NCI-H2107 (cell line): ENCODE measurements at regions not wholly inside any gene's neighbourhood (a gene's known extent, or its start where the extent isn't known, plus 50 kb on each side); places are given as distances from the start of the nearest gene placed in this dataset.
"Not testable (repeated sequence)": the region's sequence is repeated elsewhere in the genome, so short reads cannot be mapped to it uniquely, and the experiment has no call there.

ENCODE experiments used
- DNase-seq: peaks from one replicate; lab custom pipeline; 2025; lab: John Stamatoyannopoulos, UW

GRCh38 chr3:145578471-145578870 lies 582.5 kb downstream of the PLOD2 start:
- DNase-seq = no peak

- DNase-seq = no peak
These were observed 579.3 kb downstream of the PLOD2 start for GRCh38 chr3:145581694-145582093.

GRCh38 chr3:145604851-145605250 lies 556.1 kb downstream of the PLOD2 start:
- DNase-seq = no peak

- DNase-seq = no peak
These were observed 541.0 kb downstream of the PLOD2 start for GRCh38 chr3:145620002-145620401.

GRCh38 chr3:145620486-145620885 lies 540.5 kb downstream of the PLOD2 start:
- DNase-seq = no peak

DNA sequence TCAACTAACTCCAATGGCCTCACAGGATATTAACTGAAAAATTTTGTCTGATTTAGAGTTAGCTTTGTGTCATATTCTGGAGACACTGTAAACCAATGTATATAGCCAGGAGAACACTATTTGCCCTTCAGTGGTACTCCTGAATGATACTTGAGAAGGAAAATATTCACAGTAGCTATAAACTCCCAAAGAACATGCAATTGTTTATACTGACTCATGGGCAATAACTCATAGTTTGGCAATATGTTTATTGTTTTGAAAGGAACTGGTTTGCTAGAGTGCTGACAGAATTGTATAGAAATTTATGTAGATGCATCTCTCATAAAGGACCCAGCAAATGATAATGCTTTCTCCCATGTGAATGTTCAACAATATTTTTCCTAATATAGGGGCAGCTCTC lies 537.6 kb downstream of the PLOD2 start:
- DNase-seq = no peak

DNA sequence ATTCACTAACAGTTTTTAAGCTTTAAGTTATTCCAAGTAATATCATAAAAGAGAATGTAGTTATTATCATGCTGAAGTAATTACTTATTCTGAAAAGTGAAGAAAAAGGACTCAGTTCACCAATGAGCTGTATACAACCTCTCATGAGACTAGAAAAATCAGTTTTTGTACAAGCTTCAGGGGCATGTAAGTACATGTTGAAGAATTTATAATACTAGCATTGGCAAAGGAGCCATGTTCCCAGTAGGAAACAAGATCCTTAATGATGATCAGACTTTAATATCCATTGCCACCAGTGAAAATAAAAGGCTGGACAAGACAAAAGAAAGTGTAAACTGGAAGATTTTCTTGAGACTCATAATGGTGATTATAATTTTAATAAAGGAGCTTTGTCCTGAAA lies 532.8 kb downstream of the PLOD2 start:
- DNase-seq = no peak

GRCh38 chr3:145637105-145637504 lies 523.9 kb downstream of the PLOD2 start:
- no peak for DNase-seq

GRCh38 chr3:145639003-145639606 lies 521.9 kb downstream of the PLOD2 start:
- DNase-seq = no peak

DNA sequence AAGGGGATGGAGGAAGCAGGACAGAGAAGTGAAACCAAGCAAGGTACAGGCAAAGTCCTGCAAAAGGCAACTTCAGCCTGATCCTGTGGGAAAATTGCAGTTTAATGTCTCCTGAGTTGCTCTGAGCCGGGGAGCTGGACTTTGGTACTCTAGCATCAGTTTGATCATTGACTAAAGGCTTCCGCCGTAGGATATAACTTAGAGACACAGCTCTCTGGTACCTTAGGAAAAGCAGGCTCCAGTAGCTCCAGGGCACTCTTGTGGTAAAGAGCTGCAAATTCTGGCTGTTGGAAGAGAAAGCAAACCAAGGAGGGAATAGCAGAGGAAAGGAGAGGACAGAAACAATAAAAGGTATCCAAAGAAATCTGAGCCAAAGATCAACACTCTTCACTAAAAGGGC lies 521.1 kb downstream of the PLOD2 start:
- DNase-seq = no peak

- no peak for DNase-seq
These were observed 512.6 kb downstream of the PLOD2 start for GRCh38 chr3:145648396-145648795.

- DNase-seq = no peak
These were observed 511.6 kb downstream of the PLOD2 start for GRCh38 chr3:145649368-145649887.

- DNase-seq = no peak
These were observed 510.8 kb downstream of the PLOD2 start for GRCh38 chr3:145650170-145650569.

DNA sequence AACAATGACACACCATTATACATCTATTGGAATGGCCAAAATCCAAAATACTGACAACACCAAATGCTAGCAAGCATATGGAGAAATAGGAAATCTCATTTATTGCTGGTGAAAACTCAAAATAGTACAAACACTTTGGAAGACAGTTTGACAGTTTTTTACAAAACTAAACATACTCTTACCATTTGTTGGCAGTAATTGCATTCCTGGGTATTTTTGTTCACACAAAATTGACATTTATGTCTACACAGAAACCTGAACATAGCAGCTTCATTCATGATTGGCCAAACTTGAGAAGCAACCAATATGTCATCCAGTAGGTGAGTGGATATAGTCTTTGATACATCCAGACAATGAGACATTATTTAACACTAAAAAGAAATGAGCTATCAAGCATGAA lies 489.9 kb downstream of the PLOD2 start:
- DNase-seq = no peak

DNA sequence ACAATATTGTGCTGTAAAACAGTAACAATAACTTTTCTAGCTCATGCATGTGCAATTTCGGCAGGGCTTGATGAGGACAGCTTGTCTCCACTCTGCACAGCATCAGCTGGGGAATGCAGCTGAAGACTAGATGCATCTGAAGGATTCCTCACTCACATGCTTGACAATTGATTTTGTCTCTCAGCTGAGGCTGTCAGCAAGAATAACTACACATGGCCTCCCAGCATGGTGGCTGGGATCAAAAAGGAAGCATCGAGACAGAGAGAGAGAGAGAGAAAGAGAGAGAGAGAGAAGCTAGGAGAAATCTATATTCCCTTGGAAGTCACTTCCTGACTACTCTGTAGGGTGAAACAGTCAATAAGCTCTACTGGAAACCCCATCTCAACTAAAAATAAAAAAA lies 487.1 kb downstream of the PLOD2 start:
- DNase-seq = no peak

DNA sequence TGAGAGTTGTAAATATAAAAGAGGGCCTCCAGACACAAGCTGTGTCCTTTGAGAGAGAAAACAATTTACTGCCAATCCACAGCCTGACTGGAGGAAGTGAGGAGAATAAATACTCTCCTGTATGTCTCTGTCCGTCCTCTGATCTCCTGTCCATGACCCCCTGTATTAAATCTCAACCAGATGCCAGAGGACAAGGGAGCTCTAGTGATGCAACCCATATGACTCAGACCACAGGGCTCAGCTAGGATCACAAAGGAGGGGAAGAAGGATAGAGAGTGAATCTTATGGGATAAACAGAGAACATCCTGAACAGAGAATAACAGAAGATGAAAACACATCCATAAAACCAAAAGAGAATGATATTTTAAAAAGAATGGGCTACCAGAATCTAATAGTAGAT lies 482.6 kb downstream of the PLOD2 start:
- DNase-seq = no peak

- no peak for DNase-seq
These were observed 479.8 kb downstream of the PLOD2 start for GRCh38 chr3:145681181-145681580.

- DNase-seq = not testable (repeated sequence)
These were observed 473.0 kb downstream of the PLOD2 start for GRCh38 chr3:145687978-145688377.

GRCh38 chr3:145692751-145693150 lies 468.2 kb downstream of the PLOD2 start:
- DNase-seq = no peak

DNA sequence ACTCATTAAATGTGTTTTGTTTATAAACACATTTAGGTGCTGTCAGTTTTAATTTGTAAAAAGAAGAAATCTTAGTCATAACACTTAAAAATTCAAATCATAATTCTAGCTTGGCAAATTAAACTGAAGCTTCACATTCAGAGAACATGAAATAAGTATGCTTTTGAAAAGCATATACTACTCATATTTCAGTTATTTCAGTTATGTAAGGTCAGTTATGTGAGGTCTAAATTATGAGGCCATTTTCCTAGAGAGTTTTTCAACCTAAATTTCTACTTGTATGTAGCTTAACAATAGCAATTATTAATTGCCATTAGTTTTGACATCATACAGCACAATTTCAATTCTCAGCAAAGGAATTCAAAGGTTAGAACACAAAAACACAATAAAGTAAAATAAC lies 465.0 kb downstream of the PLOD2 start:
- DNase-seq = no peak

GRCh38 chr3:145698250-145698649 lies 462.7 kb downstream of the PLOD2 start:
- no peak for DNase-seq

GRCh38 chr3:145698749-145699148 lies 462.2 kb downstream of the PLOD2 start:
- no peak for DNase-seq

- DNase-seq = no peak
These were observed 457.0 kb downstream of the PLOD2 start for GRCh38 chr3:145704020-145704419.

- DNase-seq = not testable (repeated sequence)
These were observed 451.2 kb downstream of the PLOD2 start for GRCh38 chr3:145709779-145710178.
